ENCODE measurements at regions not wholly inside any gene's neighbourhood (a gene's known extent, or its start where the extent isn't known, plus 50 kb on each side); places are given as distances from the start of the nearest gene placed in this dataset.
"Not testable (repeated sequence)": the region's sequence is repeated elsewhere in the genome, so short reads cannot be mapped to it uniquely, and the experiment has no call there.

GRCh38 chr12:89789862-89790261 lies 81.2 kb upstream of the ATP2B1 start:
- no peak for DNase-seq

- DNase-seq, result no peak
Measured at GRCh38 chr12:89787763-89788162, 79.1 kb upstream of the ATP2B1 start.

- DNase-seq, result no peak
Measured at GRCh38 chr12:89786177-89786810, 77.7 kb upstream of the ATP2B1 start.

- no peak for DNase-seq
Measured at GRCh38 chr12:89783359-89784060, 74.9 kb upstream of the ATP2B1 start.

- DNase-seq, result no peak
Measured at GRCh38 chr12:89782807-89783206, 74.2 kb upstream of the ATP2B1 start.

GRCh38 chr12:89781946-89782550 lies 73.4 kb upstream of the ATP2B1 start:
- DNase-seq, result no peak

- no peak for DNase-seq
Measured at GRCh38 chr12:89781156-89781555, 72.5 kb upstream of the ATP2B1 start.

GRCh38 chr12:89779090-89779489 lies 70.5 kb upstream of the ATP2B1 start:
- DNase-seq, result no peak

GRCh38 chr12:89777733-89778379 lies 69.2 kb upstream of the ATP2B1 start:
- DNase-seq, result no peak

- DNase-seq, result no peak
Measured at GRCh38 chr12:89775986-89776365, 67.3 kb upstream of the ATP2B1 start.

- DNase-seq, result no peak
Measured at GRCh38 chr12:89775063-89775985, 66.7 kb upstream of the ATP2B1 start.

GRCh38 chr12:89774645-89775044 lies 66.0 kb upstream of the ATP2B1 start:
- DNase-seq, result no peak

GRCh38 chr12:89770391-89770790 lies 61.8 kb upstream of the ATP2B1 start:
- DNase-seq, result no peak

- no peak for DNase-seq
Measured at GRCh38 chr12:89769483-89769818, 60.8 kb upstream of the ATP2B1 start.

- DNase-seq, result no peak
Measured at GRCh38 chr12:89768586-89769482, 60.2 kb upstream of the ATP2B1 start.

- no peak for DNase-seq
Measured at GRCh38 chr12:89765959-89766824, 57.6 kb upstream of the ATP2B1 start.

- not testable (repeated sequence) for DNase-seq
Measured at GRCh38 chr12:89764164-89764563, 55.5 kb upstream of the ATP2B1 start.

- DNase-seq, result no peak
Measured at GRCh38 chr12:89762498-89763170, 54.0 kb upstream of the ATP2B1 start.

GRCh38 chr12:89760783-89761182 lies 52.1 kb upstream of the ATP2B1 start:
- no peak for DNase-seq
